ENCODE measurements at regions not wholly inside any gene's neighbourhood (a gene's known extent, or its start where the extent isn't known, plus 50 kb on each side); places are given as distances from the start of the nearest gene placed in this dataset.

DNA sequence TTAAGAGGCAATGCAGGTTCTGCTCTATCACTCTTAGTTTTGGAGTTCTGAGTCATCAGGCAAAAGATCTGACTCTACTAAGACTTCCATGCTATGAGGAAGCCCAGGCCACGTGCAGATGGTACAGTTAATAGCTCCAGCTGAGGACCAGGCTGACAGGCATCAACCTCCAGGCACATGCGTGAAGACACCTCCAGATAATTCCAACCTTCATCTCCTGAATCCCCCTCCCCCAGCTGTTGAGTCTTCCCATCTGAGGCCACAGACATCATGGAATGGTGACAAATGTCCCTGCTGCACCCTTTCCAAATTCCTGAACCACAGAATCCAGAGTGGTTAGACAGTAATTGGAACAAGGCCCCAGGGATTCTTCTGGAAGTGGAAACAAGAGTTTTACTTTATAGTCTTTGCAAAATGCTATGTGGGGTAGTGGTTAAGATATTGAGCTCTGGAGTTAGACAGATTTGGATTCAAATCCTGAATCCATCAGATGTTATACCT lies 183.8 kb downstream of the KLF5 start:
- TF ChIP-seq, protein P1, sequence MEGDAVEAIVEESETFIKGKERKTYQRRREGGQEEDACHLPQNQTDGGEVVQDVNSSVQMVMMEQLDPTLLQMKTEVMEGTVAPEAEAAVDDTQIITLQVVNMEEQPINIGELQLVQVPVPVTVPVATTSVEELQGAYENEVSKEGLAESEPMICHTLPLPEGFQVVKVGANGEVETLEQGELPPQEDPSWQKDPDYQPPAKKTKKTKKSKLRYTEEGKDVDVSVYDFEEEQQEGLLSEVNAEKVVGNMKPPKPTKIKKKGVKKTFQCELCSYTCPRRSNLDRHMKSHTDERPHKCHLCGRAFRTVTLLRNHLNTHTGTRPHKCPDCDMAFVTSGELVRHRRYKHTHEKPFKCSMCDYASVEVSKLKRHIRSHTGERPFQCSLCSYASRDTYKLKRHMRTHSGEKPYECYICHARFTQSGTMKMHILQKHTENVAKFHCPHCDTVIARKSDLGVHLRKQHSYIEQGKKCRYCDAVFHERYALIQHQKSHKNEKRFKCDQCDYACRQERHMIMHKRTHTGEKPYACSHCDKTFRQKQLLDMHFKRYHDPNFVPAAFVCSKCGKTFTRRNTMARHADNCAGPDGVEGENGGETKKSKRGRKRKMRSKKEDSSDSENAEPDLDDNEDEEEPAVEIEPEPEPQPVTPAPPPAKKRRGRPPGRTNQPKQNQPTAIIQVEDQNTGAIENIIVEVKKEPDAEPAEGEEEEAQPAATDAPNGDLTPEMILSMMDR (IDR thresholded peaks at IDR 0.05), result no peak
- TF ChIP-seq POLR2A (IDR thresholded peaks at IDR 0.05), result no peak

All from body of pancreas (tissue), 4 donors.